ENCODE measurements at regions not wholly inside any gene's neighbourhood (a gene's known extent, or its start where the extent isn't known, plus 50 kb on each side); places are given as distances from the start of the nearest gene placed in this dataset.

DNA sequence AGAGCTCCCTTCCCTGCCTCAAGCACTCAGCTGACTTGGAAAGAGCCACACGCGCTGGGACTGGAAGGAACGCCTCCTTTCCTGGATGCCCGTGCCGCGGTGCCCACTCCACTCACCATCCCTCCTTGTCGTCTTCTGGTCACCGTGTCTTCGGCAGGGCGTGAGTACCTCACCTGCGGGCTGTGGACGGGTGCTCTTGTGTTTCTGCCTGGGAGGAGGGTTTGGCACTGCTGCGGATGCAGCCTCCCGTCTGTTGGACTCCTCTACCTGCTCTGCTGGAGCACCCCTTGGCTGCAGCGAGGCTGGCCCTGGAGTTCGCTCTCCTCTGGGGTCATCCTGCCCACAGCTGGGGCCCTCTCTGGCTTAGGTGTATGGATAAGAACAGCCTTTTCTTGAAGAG lies 612.7 kb downstream of the BRD1 start:
- H3K36me3 ChIP-seq (replicated peaks in 1 of 2; ENCODE audit: control insufficient read depth in 2 of 2, insufficient read depth in 2 of 2, low read length in 2 of 2) = no peaks in the 10 kb centered on the region
- H3K4me3 ChIP-seq (ENCODE audit: low read length in 2 of 2) = no peak overlapping the region
- no peaks in the 10 kb centered on the region for H3K79me1 ChIP-seq (ENCODE audit: low read depth, low read length)
- H3K4me1 ChIP-seq (ENCODE audit: control insufficient read depth in 2 of 2, insufficient read depth in 1 of 2, low read depth in 1 of 2, low read length in 2 of 2) = no peaks in the 10 kb centered on the region
- H2BK5ac ChIP-seq (ENCODE audit: low read length) = no peak overlapping the region
- H2BK15ac ChIP-seq (ENCODE audit: low read length) = no peak overlapping the region
- H3K4ac ChIP-seq (ENCODE audit: low read length) = no peak overlapping the region
- no peak overlapping the region for H3K14ac ChIP-seq (ENCODE audit: low read length)
- H2BK120ac ChIP-seq (ENCODE audit: low read depth, low read length) = no peak overlapping the region
- no peak for DNase-seq (ENCODE audit: low spot score)
- no peaks in the 10 kb centered on the region for H3K27me3 ChIP-seq (ENCODE audit: control insufficient read depth in 3 of 3, insufficient read depth in 3 of 3, low read depth in 1 of 3, low read length in 3 of 3)
- H3K4me2 ChIP-seq (ENCODE audit: insufficient read depth, low read length, poor library complexity, severe bottlenecking) = no peak overlapping the region
- H2BK12ac ChIP-seq (ENCODE audit: low read length) = no peak overlapping the region
- no peak overlapping the region for H2AK5ac ChIP-seq (ENCODE audit: low read depth, low read length)
- no peak overlapping the region for H3K18ac ChIP-seq (ENCODE audit: low read length)
- no peak overlapping the region for H3K23ac ChIP-seq (ENCODE audit: low read depth, low read length, poor library complexity)
- H4K91ac ChIP-seq (ENCODE audit: low read depth, low read length, poor library complexity) = no peak overlapping the region
- no CpG with 5 or more reads among the region's 16 CpGs for WGBS, 2 donors (ENCODE audit: extremely low coverage in 2 of 2, insufficient read length in 2 of 2, insufficient replicate concordance in 1 of 2)
- H2AFZ ChIP-seq (ENCODE audit: low read length) = no peak overlapping the region
- H3K27ac ChIP-seq (replicated peaks; ENCODE audit: low read length) = no peak overlapping the region
- no peak overlapping the region for H3K9ac ChIP-seq (ENCODE audit: low read depth, low read length, poor library complexity)
- peaks cover 0 to 4% of the 10 kb centered on the region in 2 donors for H3K9me3 ChIP-seq (replicated peaks in 1 of 2; ENCODE audit: control insufficient read depth in 2 of 2, insufficient read depth in 1 of 2, low read depth in 1 of 2, low read length in 2 of 2)
- H4K8ac ChIP-seq (ENCODE audit: low read depth, low read length) = no peak overlapping the region

DNA sequence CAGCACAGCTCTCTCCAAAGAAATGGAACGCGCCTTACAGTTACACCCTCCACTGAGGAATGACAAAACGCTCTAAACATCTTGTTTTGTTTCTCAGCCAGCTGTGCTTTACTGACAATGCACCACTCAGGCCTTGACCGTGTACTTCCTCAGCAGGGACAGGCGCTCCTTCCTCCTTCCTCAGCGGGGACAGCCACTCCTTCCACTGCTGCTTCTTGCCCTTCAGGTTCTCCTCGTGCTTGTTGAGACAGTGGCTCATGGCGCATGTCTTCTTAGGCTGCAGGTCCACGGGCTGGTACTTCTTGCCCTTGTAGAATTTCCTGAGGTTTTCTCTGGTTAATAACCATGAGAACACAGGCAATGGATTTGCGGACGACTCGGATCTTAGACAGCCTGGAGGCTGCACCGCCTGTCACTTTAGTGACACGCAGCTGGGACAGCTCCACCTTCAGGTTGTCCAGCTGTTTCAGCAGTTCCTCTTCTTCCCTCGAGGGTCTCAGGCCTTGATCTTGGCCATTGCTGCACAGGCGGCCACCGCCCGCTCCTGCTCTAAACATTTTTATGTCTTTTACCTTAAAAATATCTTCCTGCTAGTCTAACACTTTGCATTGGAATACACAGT lies 613.8 kb downstream of the BRD1 start:
- no peak overlapping the region for H2BK120ac ChIP-seq (ENCODE audit: low read depth, low read length)
- peaks cover 0 to 4% of the 10 kb centered on the region in 2 donors for H3K9me3 ChIP-seq (replicated peaks in 1 of 2; ENCODE audit: control insufficient read depth in 2 of 2, insufficient read depth in 1 of 2, low read depth in 1 of 2, low read length in 2 of 2)
- H3K27ac ChIP-seq (replicated peaks; ENCODE audit: low read length) = no peak overlapping the region
- no peak overlapping the region for H2AFZ ChIP-seq (ENCODE audit: low read length)
- no peak overlapping the region for H2BK5ac ChIP-seq (ENCODE audit: low read length)
- no peak overlapping the region for H3K4ac ChIP-seq (ENCODE audit: low read length)
- no peak overlapping the region for H3K4me3 ChIP-seq (ENCODE audit: low read length in 2 of 2)
- H3K18ac ChIP-seq (ENCODE audit: low read length) = no peak overlapping the region
- H4K91ac ChIP-seq (ENCODE audit: low read depth, low read length, poor library complexity) = no peak overlapping the region
- DNase-seq (ENCODE audit: low spot score) = no peak
- H3K4me1 ChIP-seq (ENCODE audit: control insufficient read depth in 2 of 2, insufficient read depth in 1 of 2, low read depth in 1 of 2, low read length in 2 of 2) = no peaks in the 10 kb centered on the region
- H2BK15ac ChIP-seq (ENCODE audit: low read length) = no peak overlapping the region
- no peak overlapping the region for H2BK12ac ChIP-seq (ENCODE audit: low read length)
- H3K36me3 ChIP-seq (replicated peaks in 1 of 2; ENCODE audit: control insufficient read depth in 2 of 2, insufficient read depth in 2 of 2, low read length in 2 of 2) = no peaks in the 10 kb centered on the region
- no peak overlapping the region for H3K4me2 ChIP-seq (ENCODE audit: insufficient read depth, low read length, poor library complexity, severe bottlenecking)
- no peak overlapping the region for H4K8ac ChIP-seq (ENCODE audit: low read depth, low read length)
- no peaks in the 10 kb centered on the region for H3K79me1 ChIP-seq (ENCODE audit: low read depth, low read length)
- H3K9ac ChIP-seq (ENCODE audit: low read depth, low read length, poor library complexity) = no peak overlapping the region
- no peaks in the 10 kb centered on the region for H3K27me3 ChIP-seq (ENCODE audit: control insufficient read depth in 3 of 3, insufficient read depth in 3 of 3, low read depth in 1 of 3, low read length in 3 of 3)
- no peak overlapping the region for H2AK5ac ChIP-seq (ENCODE audit: low read depth, low read length)
- H3K14ac ChIP-seq (ENCODE audit: low read length) = no peak overlapping the region
- H3K23ac ChIP-seq (ENCODE audit: low read depth, low read length, poor library complexity) = no peak overlapping the region
- WGBS, 2 donors (ENCODE audit: extremely low coverage in 2 of 2, insufficient read length in 2 of 2, insufficient replicate concordance in 1 of 2) = no CpG with 5 or more reads among the region's 18 CpGs

GRCh38 chr22:49212466-49212865 lies 615.2 kb downstream of the BRD1 start:
- no CpG with 5 or more reads among the region's 11 CpGs for WGBS, 2 donors (ENCODE audit: extremely low coverage in 2 of 2, insufficient read length in 2 of 2, insufficient replicate concordance in 1 of 2)
- H2BK5ac ChIP-seq (ENCODE audit: low read length) = no peak overlapping the region
- no peak for DNase-seq (ENCODE audit: low spot score)

DNA sequence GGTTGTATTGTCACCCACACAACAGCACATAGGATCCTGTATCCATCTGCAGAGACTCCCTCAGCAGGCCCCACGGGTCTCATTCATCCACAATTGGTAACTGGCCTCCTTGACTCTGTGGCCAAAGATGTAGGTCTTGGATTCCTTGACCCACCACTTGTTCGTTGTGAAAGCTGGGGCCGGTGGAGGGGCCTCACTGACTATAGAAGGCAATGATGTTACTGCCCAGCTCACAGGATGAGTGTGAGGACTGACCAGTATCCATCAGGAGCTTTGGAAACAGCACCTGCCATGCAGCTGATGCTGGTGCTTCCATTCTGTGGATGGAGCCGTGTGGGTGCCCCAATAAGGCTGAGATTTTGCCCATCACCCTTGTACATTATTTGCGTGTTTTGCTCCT lies 615.7 kb downstream of the BRD1 start:
- Histone ChIP-seq H2BK120ac (ENCODE audit: low read depth, low read length) (no peak overlapping the region), H2AK5ac (ENCODE audit: low read depth, low read length) (no peak overlapping the region), H2AFZ (ENCODE audit: low read length) (no peak overlapping the region), H2BK15ac (ENCODE audit: low read length) (no peak overlapping the region), H4K8ac (ENCODE audit: low read depth, low read length) (no peak overlapping the region), H3K14ac (ENCODE audit: low read length) (no peak overlapping the region), H3K4me3 (ENCODE audit: low read length in 2 of 2) (no peak overlapping the region), H3K9ac (ENCODE audit: low read depth, low read length, poor library complexity) (no peak overlapping the region), H3K4me1 (ENCODE audit: control insufficient read depth in 2 of 2, insufficient read depth in 1 of 2, low read depth in 1 of 2, low read length in 2 of 2) (no peaks in the 10 kb centered on the region), H3K79me1 (ENCODE audit: low read depth, low read length) (no peaks in the 10 kb centered on the region), H3K4me2 (ENCODE audit: insufficient read depth, low read length, poor library complexity, severe bottlenecking) (no peak overlapping the region), H3K27ac (replicated peaks; ENCODE audit: low read length) (no peak overlapping the region), H2BK12ac (ENCODE audit: low read length) (no peak overlapping the region), H2BK5ac (ENCODE audit: low read length) (no peak overlapping the region), H3K36me3 (replicated peaks in 1 of 2; ENCODE audit: control insufficient read depth in 2 of 2, insufficient read depth in 2 of 2, low read length in 2 of 2) (no peaks in the 10 kb centered on the region), H3K4ac (ENCODE audit: low read length) (no peak overlapping the region), H3K9me3 (replicated peaks in 1 of 2; ENCODE audit: control insufficient read depth in 2 of 2, insufficient read depth in 1 of 2, low read depth in 1 of 2, low read length in 2 of 2) (no peaks in the 10 kb centered on the region), H3K27me3 (ENCODE audit: control insufficient read depth in 3 of 3, insufficient read depth in 3 of 3, low read depth in 1 of 3, low read length in 3 of 3) (no peaks in the 10 kb centered on the region), H4K91ac (ENCODE audit: low read depth, low read length, poor library complexity) (no peak overlapping the region), H3K18ac (ENCODE audit: low read length) (peak overlapping the region; percentile 18), H3K23ac (ENCODE audit: low read depth, low read length, poor library complexity) (no peak overlapping the region)
- no peak for DNase-seq (ENCODE audit: low spot score)
- no CpG with 5 or more reads among the region's 5 CpGs for WGBS, 2 donors (ENCODE audit: extremely low coverage in 2 of 2, insufficient read length in 2 of 2, insufficient replicate concordance in 1 of 2)

More at GRCh38 chr22:49212466-49212865, 615.2 kb downstream of the BRD1 start:
- peak overlapping the region; percentile 13 for H3K9ac ChIP-seq (ENCODE audit: low read depth, low read length, poor library complexity)
- no peaks in the 10 kb centered on the region for H3K9me3 ChIP-seq (replicated peaks in 1 of 2; ENCODE audit: control insufficient read depth in 2 of 2, insufficient read depth in 1 of 2, low read depth in 1 of 2, low read length in 2 of 2)
- no peak overlapping the region for H4K91ac ChIP-seq (ENCODE audit: low read depth, low read length, poor library complexity)
- no peaks in the 10 kb centered on the region for H3K36me3 ChIP-seq (replicated peaks in 1 of 2; ENCODE audit: control insufficient read depth in 2 of 2, insufficient read depth in 2 of 2, low read length in 2 of 2)
- H2AK5ac ChIP-seq (ENCODE audit: low read depth, low read length) = no peak overlapping the region
- H3K4me2 ChIP-seq (ENCODE audit: insufficient read depth, low read length, poor library complexity, severe bottlenecking) = no peak overlapping the region
- H3K27me3 ChIP-seq (ENCODE audit: control insufficient read depth in 3 of 3, insufficient read depth in 3 of 3, low read depth in 1 of 3, low read length in 3 of 3) = no peaks in the 10 kb centered on the region
- H3K4ac ChIP-seq (ENCODE audit: low read length) = no peak overlapping the region
- H4K8ac ChIP-seq (ENCODE audit: low read depth, low read length) = no peak overlapping the region
- H2AFZ ChIP-seq (ENCODE audit: low read length) = no peak overlapping the region
- no peaks in the 10 kb centered on the region for H3K4me1 ChIP-seq (ENCODE audit: control insufficient read depth in 2 of 2, insufficient read depth in 1 of 2, low read depth in 1 of 2, low read length in 2 of 2)
- no peak overlapping the region for H3K27ac ChIP-seq (replicated peaks; ENCODE audit: low read length)
- no peak overlapping the region for H2BK12ac ChIP-seq (ENCODE audit: low read length)
- no peak overlapping the region for H3K18ac ChIP-seq (ENCODE audit: low read length)
- H2BK120ac ChIP-seq (ENCODE audit: low read depth, low read length) = no peak overlapping the region
- no peaks in the 10 kb centered on the region for H3K79me1 ChIP-seq (ENCODE audit: low read depth, low read length)
- peak overlapping the region; percentile 27 for H3K23ac ChIP-seq (ENCODE audit: low read depth, low read length, poor library complexity)
- H2BK15ac ChIP-seq (ENCODE audit: low read length) = no peak overlapping the region
- no peak overlapping the region for H3K4me3 ChIP-seq (ENCODE audit: low read length in 2 of 2)
- peak overlapping the region; percentile 43 for H3K14ac ChIP-seq (ENCODE audit: low read length)
